ENCODE measurements at regions not wholly inside any gene's neighbourhood (a gene's known extent, or its start where the extent isn't known, plus 50 kb on each side); places are given as distances from the start of the nearest gene placed in this dataset.

DNA sequence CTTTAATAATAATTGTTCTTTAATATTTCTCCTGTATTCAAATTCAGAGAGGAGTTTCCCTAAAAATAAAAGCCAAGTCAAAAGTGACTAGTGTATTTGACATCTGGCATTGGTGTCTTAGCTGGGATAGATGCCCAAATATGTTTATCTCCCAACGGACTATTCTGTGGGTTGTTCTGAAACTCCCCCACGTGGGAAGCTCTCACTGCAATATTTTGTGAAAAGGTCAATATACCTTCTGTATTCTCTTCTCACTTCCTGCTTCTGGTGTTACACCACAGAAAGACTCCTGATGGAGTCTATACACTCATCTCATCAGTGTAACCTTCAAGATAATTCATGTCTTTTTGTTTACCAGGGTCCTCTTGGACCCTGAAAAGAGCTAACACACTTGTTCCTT, 2052.8 kb upstream of the TENM3 start:
- TF ChIP-seq, protein P1, sequence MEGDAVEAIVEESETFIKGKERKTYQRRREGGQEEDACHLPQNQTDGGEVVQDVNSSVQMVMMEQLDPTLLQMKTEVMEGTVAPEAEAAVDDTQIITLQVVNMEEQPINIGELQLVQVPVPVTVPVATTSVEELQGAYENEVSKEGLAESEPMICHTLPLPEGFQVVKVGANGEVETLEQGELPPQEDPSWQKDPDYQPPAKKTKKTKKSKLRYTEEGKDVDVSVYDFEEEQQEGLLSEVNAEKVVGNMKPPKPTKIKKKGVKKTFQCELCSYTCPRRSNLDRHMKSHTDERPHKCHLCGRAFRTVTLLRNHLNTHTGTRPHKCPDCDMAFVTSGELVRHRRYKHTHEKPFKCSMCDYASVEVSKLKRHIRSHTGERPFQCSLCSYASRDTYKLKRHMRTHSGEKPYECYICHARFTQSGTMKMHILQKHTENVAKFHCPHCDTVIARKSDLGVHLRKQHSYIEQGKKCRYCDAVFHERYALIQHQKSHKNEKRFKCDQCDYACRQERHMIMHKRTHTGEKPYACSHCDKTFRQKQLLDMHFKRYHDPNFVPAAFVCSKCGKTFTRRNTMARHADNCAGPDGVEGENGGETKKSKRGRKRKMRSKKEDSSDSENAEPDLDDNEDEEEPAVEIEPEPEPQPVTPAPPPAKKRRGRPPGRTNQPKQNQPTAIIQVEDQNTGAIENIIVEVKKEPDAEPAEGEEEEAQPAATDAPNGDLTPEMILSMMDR (IDR thresholded peaks at IDR 0.05), result no peak
- no peak for TF ChIP-seq EP300 (IDR thresholded peaks at IDR 0.05)
